ENCODE measurements at regions not wholly inside any gene's neighbourhood (a gene's known extent, or its start where the extent isn't known, plus 50 kb on each side); places are given as distances from the start of the nearest gene placed in this dataset.
"Not testable (repeated sequence)": the region's sequence is repeated elsewhere in the genome, so short reads cannot be mapped to it uniquely, and the experiment has no call there.

- not testable (repeated sequence) for DNase-seq
Measured at GRCh38 chr17:13659051-13659450, 57.3 kb upstream of the HS3ST3A1 start.

DNA sequence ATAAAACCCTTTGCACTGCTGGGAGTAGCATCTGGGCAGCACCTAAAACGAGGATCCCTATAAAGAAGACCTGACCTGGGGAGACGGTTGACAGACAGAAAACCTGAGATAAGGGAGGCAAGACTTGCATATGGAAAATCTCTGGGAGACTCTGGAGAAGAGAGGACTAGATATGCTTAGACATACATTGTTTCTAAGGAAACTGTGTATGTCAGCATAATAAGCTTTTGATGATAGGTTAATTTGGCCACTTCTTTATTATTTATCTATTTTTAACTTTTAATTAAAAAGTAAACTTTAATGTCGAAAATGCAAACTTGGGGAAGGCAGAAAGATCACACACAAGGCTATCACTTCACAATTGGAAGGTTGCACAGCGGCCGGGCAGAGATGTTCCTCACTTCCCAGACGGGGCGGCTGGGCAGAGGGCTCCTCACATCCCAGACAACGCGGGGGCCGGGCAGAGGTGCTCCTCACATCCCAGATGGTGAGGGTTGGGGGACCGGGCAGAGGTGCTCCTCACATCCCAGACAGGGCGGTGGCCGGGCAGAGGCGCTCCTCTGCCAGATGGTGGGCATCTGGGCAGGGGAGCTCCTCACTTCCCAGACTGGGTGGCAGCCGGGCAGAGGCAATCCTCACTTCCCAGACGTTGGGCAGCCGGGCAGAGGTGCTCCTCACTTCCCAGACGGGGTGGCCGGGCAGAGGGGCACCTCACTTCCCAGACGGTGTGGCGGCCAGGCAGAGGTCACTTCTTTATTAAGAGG is 64.3 kb upstream of the HS3ST3A1 start:
- DNase-seq: no peak

DNA sequence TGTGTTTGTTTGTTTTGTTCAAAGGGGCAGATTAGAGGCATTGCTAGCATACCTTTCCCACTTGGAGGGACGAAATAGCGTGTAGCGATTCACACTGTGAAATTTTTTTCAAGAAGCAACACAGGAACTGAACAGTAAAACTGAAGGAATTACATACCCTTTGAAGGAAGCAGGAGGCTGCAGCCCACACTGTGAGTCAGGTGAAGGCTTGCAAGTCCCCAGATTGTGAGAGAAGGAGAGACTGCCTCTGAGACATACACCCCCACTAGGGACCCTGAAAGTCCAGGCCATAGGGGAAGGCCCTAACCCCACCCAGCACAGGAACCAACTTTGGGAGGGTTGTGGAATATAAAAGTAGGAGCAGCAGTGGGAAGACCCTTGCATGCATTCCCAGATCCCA is 69.6 kb upstream of the HS3ST3A1 start:
- no peak for DNase-seq

DNA sequence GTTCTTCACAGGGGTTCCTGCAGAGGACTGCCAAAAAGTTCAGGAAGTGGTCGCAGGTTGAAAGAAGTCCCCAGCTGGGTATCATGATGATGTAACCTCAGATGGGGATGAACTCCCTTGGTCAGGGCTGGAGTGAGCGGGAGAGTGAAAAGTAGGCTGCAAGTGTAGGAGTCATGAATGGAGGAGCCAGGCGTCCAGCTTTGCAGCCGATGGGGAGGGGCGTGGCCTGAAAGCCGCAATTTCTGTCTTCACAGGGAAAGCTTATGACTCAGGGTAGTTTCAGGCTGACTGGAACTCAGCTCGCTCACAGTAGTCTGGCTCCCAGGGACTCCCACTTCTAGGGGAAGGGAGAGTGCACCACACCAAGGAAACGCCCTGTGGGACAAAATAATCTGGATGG is 70.0 kb upstream of the HS3ST3A1 start:
- DNase-seq: no peak

DNA sequence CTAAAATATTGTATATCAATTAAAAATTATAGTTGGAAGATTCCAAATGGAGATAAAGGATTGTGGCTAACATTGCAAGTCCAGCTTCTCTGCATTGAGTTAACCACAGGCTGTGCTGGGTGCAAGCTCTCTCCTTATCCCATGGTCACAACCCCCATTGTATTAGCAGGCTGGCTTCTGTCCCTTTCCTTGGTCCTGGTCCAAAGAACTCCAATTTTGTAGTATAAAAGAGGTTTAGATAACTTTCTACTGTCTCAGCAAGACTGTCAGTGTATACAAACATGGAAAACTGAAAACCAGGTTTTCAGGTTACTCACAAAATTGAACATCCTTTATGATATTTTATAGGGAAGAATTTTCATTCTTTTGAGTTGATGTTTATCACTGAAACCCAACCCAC is 76.6 kb upstream of the HS3ST3A1 start:
- no peak for DNase-seq

GRCh38 chr17:13678841-13679240 is 77.1 kb upstream of the HS3ST3A1 start:
- no peak for DNase-seq

DNA sequence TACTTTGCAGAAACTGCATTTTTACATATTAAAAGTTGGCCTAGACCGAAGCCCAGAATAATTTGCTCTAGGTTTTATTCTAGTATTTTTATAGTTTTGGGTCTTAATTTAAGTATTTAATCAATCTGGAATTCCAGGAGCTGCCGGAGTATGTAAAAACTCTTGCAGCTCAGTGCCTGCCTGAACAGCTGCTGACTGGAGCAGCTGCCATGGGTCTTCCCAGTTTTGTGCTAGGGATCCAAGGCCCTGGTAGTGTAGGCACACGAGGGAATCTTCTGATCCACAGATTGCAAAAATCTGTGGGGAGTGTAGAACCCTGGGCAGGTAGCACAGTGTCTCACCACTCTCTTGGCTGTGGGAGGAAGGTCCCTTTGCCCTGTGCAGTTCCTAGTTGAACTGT is 87.0 kb upstream of the HS3ST3A1 start:
- no peak for DNase-seq

GRCh38 chr17:13690806-13691205 is 89.1 kb upstream of the HS3ST3A1 start:
- no peak for DNase-seq

GRCh38 chr17:13694934-13695333 is 93.2 kb upstream of the HS3ST3A1 start:
- no peak for DNase-seq

GRCh38 chr17:13698832-13699231 is 97.1 kb upstream of the HS3ST3A1 start:
- peak; percentile 1 for DNase-seq

DNA sequence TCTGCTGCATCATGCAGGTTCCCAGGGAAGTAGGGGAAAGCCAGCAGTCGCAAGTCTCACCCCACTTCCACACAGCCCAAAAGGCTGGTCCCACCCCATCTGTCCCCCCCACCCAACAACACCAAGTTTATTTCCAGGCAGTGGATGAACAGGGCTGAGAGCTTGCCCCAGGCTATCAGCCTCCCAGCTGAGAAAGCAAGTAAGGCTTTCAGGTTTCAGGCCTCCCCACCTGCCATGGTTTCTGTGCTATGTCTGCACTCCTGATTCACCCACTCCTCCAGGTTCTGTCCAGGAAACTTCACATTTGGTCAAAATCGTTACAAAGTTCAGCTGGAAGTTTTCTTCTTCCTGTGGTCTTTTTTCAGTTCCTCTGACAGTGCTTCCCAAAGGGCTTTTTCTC is 97.5 kb upstream of the HS3ST3A1 start:
- DNase-seq: no peak

- DNase-seq: no peak
Measured at GRCh38 chr17:13702266-13702665, 100.5 kb upstream of the HS3ST3A1 start.

DNA sequence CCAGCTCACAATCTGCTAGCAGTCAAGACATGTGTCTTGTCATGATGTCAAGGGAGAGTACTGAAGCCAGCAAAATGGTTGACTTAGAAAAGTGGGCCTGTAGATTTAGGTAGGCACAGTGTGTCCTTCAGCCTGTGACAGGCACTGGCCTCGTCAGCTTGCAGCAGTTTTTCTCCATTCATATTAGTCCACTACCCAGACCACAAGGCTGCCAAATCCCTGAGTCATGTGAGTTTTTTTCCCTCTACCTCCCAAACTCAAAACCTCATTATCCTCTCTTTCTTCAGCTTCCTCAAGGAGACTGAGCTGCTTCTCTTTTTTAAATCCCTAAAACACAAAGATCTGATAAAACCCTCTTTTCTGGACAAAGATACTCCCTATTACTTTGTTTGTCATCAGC is 102.6 kb upstream of the HS3ST3A1 start:
- DNase-seq: no peak

DNA sequence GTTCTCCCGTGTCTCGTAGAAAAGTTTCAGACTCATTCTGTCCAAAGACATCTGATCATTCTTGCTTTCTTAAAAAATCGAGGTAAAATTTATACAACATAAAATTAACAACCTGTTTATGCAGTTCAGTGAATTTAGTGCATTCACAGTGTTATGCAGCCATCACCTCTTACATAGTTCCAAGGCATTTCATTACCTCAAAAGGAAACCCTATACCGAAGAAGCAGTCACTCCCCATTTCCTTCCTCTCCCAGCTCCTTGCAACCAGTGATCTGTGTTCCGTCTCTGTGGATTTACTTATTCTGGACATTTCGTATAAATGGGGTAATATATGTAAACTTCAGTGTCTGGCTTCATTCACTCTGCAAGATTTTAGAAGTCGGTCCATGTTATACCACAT is 103.5 kb upstream of the HS3ST3A1 start:
- DNase-seq: no peak

DNA sequence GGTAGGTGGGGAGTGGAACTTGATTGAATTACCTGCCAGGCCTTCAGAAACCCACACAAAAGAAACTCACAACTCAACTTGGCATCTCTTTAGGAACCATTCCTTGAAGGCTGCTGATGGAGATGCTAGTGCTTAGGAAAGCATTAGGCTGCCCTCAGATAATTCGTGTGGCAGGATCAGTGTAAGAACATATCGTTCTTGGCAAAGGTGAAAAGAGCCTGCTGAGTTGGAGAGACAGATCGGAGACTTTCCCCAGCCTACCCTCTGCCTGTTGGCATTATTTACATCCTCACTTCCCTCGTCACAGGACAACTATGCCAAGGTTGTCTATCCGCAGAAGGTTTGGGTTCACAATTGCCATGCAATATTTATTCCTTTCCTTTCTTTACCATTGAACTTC is 120.0 kb upstream of the HS3ST3A1 start:
- DNase-seq: no peak

- DNase-seq: no peak
Measured at GRCh38 chr17:13725288-13725990, 123.7 kb upstream of the HS3ST3A1 start.

- DNase-seq: no peak
Measured at GRCh38 chr17:13727441-13728171, 125.9 kb upstream of the HS3ST3A1 start.

DNA sequence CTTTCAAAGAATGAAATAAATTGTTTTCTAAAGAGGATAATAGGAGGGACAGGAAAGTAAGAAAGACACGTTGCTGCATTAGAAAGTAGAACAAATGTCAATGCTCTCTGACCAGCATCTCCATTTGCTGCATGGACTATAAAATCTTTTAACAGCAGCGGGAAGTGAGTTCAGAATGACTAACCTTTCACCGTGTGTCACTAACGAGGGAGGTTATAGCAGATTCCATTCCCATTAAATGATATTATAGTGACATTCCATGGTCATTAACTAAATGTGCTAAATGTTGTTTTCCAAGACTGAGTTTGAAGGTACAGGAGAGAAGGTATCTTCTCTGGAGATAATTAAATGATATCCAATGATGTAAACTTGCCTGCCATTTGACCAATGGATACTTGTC is 127.1 kb upstream of the HS3ST3A1 start:
- no peak for DNase-seq

GRCh38 chr17:13729466-13730134 is 127.9 kb upstream of the HS3ST3A1 start:
- no peak for DNase-seq

- DNase-seq: no peak
Measured at GRCh38 chr17:13734880-13735279, 133.2 kb upstream of the HS3ST3A1 start.

DNA sequence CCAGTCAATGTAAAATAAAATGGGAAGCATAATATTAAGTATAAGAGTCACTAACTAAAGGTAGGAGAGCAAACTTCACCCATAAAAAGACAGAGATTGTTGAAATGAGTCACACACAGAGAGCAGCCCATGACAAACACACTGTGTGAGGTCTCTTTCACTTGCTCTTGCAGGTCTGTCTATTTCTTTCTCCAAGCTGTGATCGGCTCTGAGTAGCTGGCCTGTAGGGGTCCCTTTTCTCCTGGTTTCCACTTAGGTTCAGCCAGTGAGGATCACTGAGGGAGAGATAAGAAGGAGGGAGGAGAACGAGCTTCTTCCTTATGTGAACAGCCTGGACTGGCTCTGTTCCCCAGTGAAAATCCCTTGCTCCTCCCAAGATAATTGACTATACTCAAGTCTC is 133.7 kb upstream of the HS3ST3A1 start:
- no peak for DNase-seq

DNA sequence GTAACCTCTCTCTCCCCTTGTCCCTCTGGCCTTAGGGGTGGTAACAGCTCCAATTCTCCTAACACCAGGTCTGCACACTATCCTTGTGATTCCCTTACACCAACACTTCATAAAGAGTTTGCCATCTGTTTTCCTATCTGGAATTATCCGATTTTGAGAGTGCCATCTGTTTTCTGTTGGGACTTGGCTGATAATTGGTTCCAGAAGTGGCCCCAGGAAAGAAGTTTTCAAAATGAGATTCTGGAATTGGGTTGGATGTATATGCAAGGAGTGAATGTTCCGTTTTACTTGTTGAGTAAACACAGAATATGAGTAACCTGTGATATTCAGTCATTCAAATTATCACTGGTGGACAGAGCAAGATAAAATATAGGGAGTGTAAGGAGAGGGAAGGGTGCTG is 134.1 kb upstream of the HS3ST3A1 start:
- DNase-seq: no peak

DNA sequence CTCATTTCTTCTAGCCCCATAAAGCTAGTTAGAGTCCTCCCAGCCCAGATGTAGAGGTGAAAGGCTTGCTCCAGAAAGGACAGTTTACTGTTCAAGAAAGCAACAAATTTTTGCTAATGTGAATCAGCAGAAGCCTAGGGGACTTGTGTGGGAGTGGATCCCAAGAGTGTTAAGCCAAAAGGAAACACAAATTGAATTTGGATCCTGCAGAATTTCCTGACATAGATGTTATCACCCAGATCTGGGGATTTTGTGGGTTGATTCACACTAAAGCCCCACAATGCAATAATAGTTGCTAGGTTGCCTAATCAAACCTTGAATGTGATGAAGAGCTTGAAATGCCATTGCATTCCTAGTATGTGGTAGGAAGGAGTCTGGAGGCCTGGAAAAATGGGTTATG is 135.2 kb upstream of the HS3ST3A1 start:
- DNase-seq: no peak

Measured in CD4-positive, alpha-beta T cell treated with Interleukin-21 for 1 hour (primary cell).